Fibroblast of lung (primary cell): ENCODE measurements at regions not wholly inside any gene's neighbourhood (a gene's known extent, or its start where the extent isn't known, plus 50 kb on each side); places are given as distances from the start of the nearest gene placed in this dataset.

Experiments
- DNase-seq, 2 donors: peaks; one replicate each; pipeline versions ENCODE4 v3.0.0 to v3.0.0-alpha.2; 2010; ENCODE audit warnings: low read depth in 2 of 2
- H2AFZ ChIP-seq: 2 replicates; pipeline ENCODE4 v1.5.1; 2012; ENCODE audit warnings: low read length, control low read depth, inconsistent platforms
- H3K27ac ChIP-seq: 2 replicates; pipeline ENCODE4 v1.5.1; 2011; ENCODE audit warnings: low read length, control low read depth; ENCODE audit not compliant: insufficient read depth
- H3K27me3 ChIP-seq: 2 replicates; pipeline ENCODE4 v1.5.1; 2011; ENCODE audit warnings: mild to moderate bottlenecking, low read length; ENCODE audit not compliant: control insufficient read depth, insufficient read depth
- H3K36me3 ChIP-seq: 2 replicates; pipeline ENCODE4 v1.5.1; 2011; ENCODE audit warnings: low read length; ENCODE audit not compliant: control insufficient read depth, insufficient read depth
- H3K4me1 ChIP-seq: 2 replicates; pipeline ENCODE4 v1.5.1; 2011; ENCODE audit warnings: low read length; ENCODE audit not compliant: control insufficient read depth, insufficient read depth; ENCODE audit errors: extremely low read depth
- H3K4me2 ChIP-seq: 2 replicates; pipeline ENCODE4 v1.5.1; 2011; ENCODE audit warnings: low read length, control low read depth; ENCODE audit not compliant: insufficient read depth; ENCODE audit errors: extremely low read depth
- H3K4me3 ChIP-seq, 4 experiments: fragments of 200-600 bp in 1 of 4; sonication (generic) in 1 of 4; replicated peaks in 1 of 4; 2 replicates each; pipeline ENCODE4 v1.5.1; 2011 to 2016; ENCODE audit warnings: low read length in 4 of 4, low read depth in 3 of 4, mild to moderate bottlenecking in 3 of 4, control low read depth in 2 of 4, inconsistent platforms in 1 of 4, mixed read lengths in 1 of 4; ENCODE audit not compliant: insufficient read depth in 1 of 4; ENCODE audit errors: control extremely low read depth in 1 of 4
- H3K79me2 ChIP-seq: 2 replicates; pipeline ENCODE4 v1.5.1; 2012; ENCODE audit warnings: mild to moderate bottlenecking, low read length, inconsistent platforms; ENCODE audit not compliant: control insufficient read depth, insufficient read depth
- H3K9ac ChIP-seq: 2 replicates; pipeline ENCODE4 v1.5.1; 2011; ENCODE audit warnings: mild to moderate bottlenecking, low read length, control low read depth; ENCODE audit not compliant: insufficient read depth
- H3K9me3 ChIP-seq: 2 replicates; pipeline ENCODE4 v1.5.1; 2012; ENCODE audit warnings: low read depth, low read length; ENCODE audit not compliant: control insufficient read depth, insufficient read depth
- H4K20me1 ChIP-seq: 2 replicates; pipeline ENCODE4 v1.5.1; 2011; ENCODE audit warnings: low read length; ENCODE audit not compliant: control insufficient read depth, insufficient read depth; ENCODE audit errors: extremely low read depth
- CTCF ChIP-seq, 2 donors: IDR thresholded peaks in 1 of 2; conservative IDR thresholded peaks in 1 of 2; 1 replicate in 1 of 2; 2 replicates in 1 of 2; pipeline ENCODE4 v1.5.1; 2011 to 2012; ENCODE audit warnings: low read length in 2 of 2, control low read depth in 1 of 2, inconsistent platforms in 1 of 2, low read depth in 1 of 2, mild to moderate bottlenecking in 1 of 2
- EZH2 ChIP-seq: IDR thresholded peaks from 2 replicates; pipeline ENCODE4 v1.5.1; 2012; ENCODE audit warnings: low read length, control low read depth, mild to moderate bottlenecking; ENCODE audit errors: missing control alignments

DNA sequence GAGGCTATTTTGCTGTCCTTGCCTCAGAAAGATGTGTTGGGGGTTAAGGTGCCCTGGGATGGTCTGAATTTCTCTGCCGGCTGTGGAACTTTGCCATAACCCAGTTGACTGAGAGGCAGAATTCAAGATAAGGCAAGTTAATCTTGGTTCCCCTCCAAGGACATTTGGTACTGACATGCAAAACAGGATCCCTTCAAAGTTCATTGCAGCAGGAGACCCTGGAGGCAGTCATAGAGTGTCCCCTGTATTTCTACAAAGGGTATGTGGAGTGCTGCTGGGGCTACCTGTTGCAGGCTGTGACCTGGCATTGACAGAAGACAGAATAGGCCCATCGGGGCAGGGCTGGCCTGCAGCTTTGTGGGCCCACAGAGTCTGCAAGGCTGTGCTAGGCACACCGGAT, 135.6 kb upstream of the IRX3 start:
- H2AFZ ChIP-seq, result no peak overlapping the region
- H3K27me3 ChIP-seq, result no peaks in the 10 kb centered on the region
- no peaks in the 10 kb centered on the region for H3K36me3 ChIP-seq
- H3K4me2 ChIP-seq, result no peak overlapping the region
- no peaks in the 10 kb centered on the region for H3K9me3 ChIP-seq
- no peaks in the 10 kb centered on the region for H3K79me2 ChIP-seq
- DNase-seq, result no peak
- H3K9ac ChIP-seq, result no peak overlapping the region
- no peak overlapping the region for H3K4me3 ChIP-seq
- H3K4me1 ChIP-seq, result no peaks in the 10 kb centered on the region
- no peaks in the 10 kb centered on the region for H4K20me1 ChIP-seq
- no peak overlapping the region for H3K27ac ChIP-seq
- TF ChIP-seq CTCF (conservative IDR thresholded peaks at IDR 0.05 in 1 of 2, IDR thresholded peaks at IDR 0.05 in 1 of 2; ENCODE audit: low read depth in 1 of 2, low read length in 2 of 2) (no peak), EZH2 (no peak)

DNA sequence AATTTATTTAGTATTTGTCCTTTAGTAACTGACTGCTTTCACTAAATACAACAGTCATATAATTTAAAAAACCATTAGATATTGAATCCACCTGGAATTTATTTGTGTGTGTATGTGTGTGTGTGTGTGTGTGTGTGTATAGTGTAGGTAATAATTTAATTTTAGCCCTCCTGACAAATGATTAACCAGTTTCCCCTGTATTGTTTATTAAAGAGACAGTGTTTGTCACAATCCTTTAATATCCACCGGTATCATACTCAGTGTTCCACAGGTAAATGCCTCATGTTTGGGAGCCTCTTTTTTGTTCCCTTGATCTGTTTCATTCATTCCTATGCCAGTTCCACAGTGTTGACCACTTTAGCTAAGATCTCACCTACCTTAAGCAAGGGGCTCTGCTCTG, 134.6 kb upstream of the IRX3 start:
- no peak overlapping the region for H3K4me2 ChIP-seq
- H3K27ac ChIP-seq, result no peak overlapping the region
- no peaks in the 10 kb centered on the region for H4K20me1 ChIP-seq
- TF ChIP-seq CTCF (conservative IDR thresholded peaks at IDR 0.05 in 1 of 2, IDR thresholded peaks at IDR 0.05 in 1 of 2; ENCODE audit: low read depth in 1 of 2, low read length in 2 of 2), result no peak
- no peak for TF ChIP-seq EZH2
- DNase-seq, result no peak
- no peak overlapping the region for H2AFZ ChIP-seq
- no peaks in the 10 kb centered on the region for H3K27me3 ChIP-seq
- H3K36me3 ChIP-seq, result no peaks in the 10 kb centered on the region
- H3K4me1 ChIP-seq, result no peaks in the 10 kb centered on the region
- no peak overlapping the region for H3K4me3 ChIP-seq
- no peaks in the 10 kb centered on the region for H3K9me3 ChIP-seq
- no peaks in the 10 kb centered on the region for H3K79me2 ChIP-seq
- H3K9ac ChIP-seq, result no peak overlapping the region

DNA sequence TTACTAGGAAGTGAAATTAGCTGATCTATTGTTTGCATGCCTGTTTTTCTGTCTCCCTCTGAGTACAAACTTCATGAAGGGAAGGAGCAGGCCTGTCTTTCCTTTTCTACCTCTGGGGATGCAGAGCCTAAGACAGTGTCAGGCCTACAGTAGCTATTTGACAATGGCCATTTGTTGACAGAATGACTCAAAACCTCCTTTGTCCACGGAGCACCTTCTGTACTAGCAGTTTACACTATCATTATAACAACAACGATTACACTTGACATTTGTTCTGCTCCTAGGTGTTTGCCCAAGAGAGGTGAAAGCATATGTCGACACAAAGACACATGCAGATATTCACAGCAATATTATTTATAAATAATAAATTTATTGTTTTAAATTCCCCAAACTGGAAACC, 132.3 kb upstream of the IRX3 start:
- no peaks in the 10 kb centered on the region for H3K79me2 ChIP-seq
- DNase-seq, result no peak
- no peaks in the 10 kb centered on the region for H4K20me1 ChIP-seq
- no peaks in the 10 kb centered on the region for H3K9me3 ChIP-seq
- H3K4me1 ChIP-seq, result no peaks in the 10 kb centered on the region
- no peak overlapping the region for H2AFZ ChIP-seq
- no peak overlapping the region for H3K4me3 ChIP-seq
- no peak overlapping the region for H3K9ac ChIP-seq
- TF ChIP-seq CTCF (conservative IDR thresholded peaks at IDR 0.05 in 1 of 2, IDR thresholded peaks at IDR 0.05 in 1 of 2; ENCODE audit: low read depth in 1 of 2, low read length in 2 of 2), result no peak
- H3K36me3 ChIP-seq, result no peaks in the 10 kb centered on the region
- H3K27ac ChIP-seq, result no peak overlapping the region
- H3K4me2 ChIP-seq, result no peak overlapping the region
- no peaks in the 10 kb centered on the region for H3K27me3 ChIP-seq
